ENCODE measurements at regions not wholly inside any gene's neighbourhood (a gene's known extent, or its start where the extent isn't known, plus 50 kb on each side); places are given as distances from the start of the nearest gene placed in this dataset.
"Not testable (repeated sequence)": the region's sequence is repeated elsewhere in the genome, so short reads cannot be mapped to it uniquely, and the experiment has no call there.

GRCh38 chr12:17572250-17572649 lies 517.7 kb downstream of the RERGL start:
- no peaks in the 10 kb centered on the region for H3K9me3 Mint-ChIP-seq (ENCODE audit: unreplicated experiment)
- no peak for TF ChIP-seq CTCF (IDR thresholded peaks at IDR 0.05; ENCODE audit: partially characterized antibody, unreplicated experiment)
- H3K4me1 Mint-ChIP-seq (ENCODE audit: low read depth, unreplicated experiment) = no peaks in the 10 kb centered on the region
- DNase-seq = no peak
- no peak overlapping the region for H3K4me3 Mint-ChIP-seq (ENCODE audit: unreplicated experiment)
- H3K27ac Mint-ChIP-seq (ENCODE audit: unreplicated experiment) = no peak overlapping the region
- H3K27me3 Mint-ChIP-seq (ENCODE audit: unreplicated experiment) = no peaks in the 10 kb centered on the region
- no peaks in the 10 kb centered on the region for H3K36me3 Mint-ChIP-seq (ENCODE audit: unreplicated experiment)

GRCh38 chr12:17571047-17571446 lies 518.9 kb downstream of the RERGL start:
- no peak overlapping the region for H3K4me3 Mint-ChIP-seq (ENCODE audit: unreplicated experiment)
- no peak for TF ChIP-seq CTCF (IDR thresholded peaks at IDR 0.05; ENCODE audit: partially characterized antibody, unreplicated experiment)
- no peak for DNase-seq
- H3K4me1 Mint-ChIP-seq (ENCODE audit: low read depth, unreplicated experiment) = no peaks in the 10 kb centered on the region
- H3K27ac Mint-ChIP-seq (ENCODE audit: unreplicated experiment) = no peak overlapping the region
- no peaks in the 10 kb centered on the region for H3K36me3 Mint-ChIP-seq (ENCODE audit: unreplicated experiment)
- H3K9me3 Mint-ChIP-seq (ENCODE audit: unreplicated experiment) = no peaks in the 10 kb centered on the region
- H3K27me3 Mint-ChIP-seq (ENCODE audit: unreplicated experiment) = no peaks in the 10 kb centered on the region

- H3K27ac Mint-ChIP-seq (ENCODE audit: unreplicated experiment); H3K9me3 Mint-ChIP-seq (ENCODE audit: unreplicated experiment); H3K4me1 Mint-ChIP-seq (ENCODE audit: low read depth, unreplicated experiment); DNase-seq; H3K27me3 Mint-ChIP-seq (ENCODE audit: unreplicated experiment); H3K36me3 Mint-ChIP-seq (ENCODE audit: unreplicated experiment); H3K4me3 Mint-ChIP-seq (ENCODE audit: unreplicated experiment): not testable (repeated sequence)
These were observed 525.4 kb downstream of the RERGL start for GRCh38 chr12:17564630-17565029.

GRCh38 chr12:17550011-17550410 lies 540.0 kb downstream of the RERGL start:
- no peak for DNase-seq
- Mint-ChIP-seq H3K27me3 (ENCODE audit: unreplicated experiment) (no peaks in the 10 kb centered on the region), H3K4me3 (ENCODE audit: unreplicated experiment) (no peak overlapping the region), H3K27ac (ENCODE audit: unreplicated experiment) (no peak overlapping the region), H3K4me1 (ENCODE audit: low read depth, unreplicated experiment) (no peaks in the 10 kb centered on the region), H3K9me3 (ENCODE audit: unreplicated experiment) (no peaks in the 10 kb centered on the region), H3K36me3 (ENCODE audit: unreplicated experiment) (peaks cover 6% of the 10 kb centered on the region)
- TF ChIP-seq CTCF (IDR thresholded peaks at IDR 0.05; ENCODE audit: partially characterized antibody, unreplicated experiment) = no peak

- Mint-ChIP-seq H3K4me1 (ENCODE audit: low read depth, unreplicated experiment) (no peaks in the 10 kb centered on the region), H3K9me3 (ENCODE audit: unreplicated experiment) (no peaks in the 10 kb centered on the region), H3K36me3 (ENCODE audit: unreplicated experiment) (no peaks in the 10 kb centered on the region), H3K27ac (ENCODE audit: unreplicated experiment) (no peak overlapping the region), H3K4me3 (ENCODE audit: unreplicated experiment) (no peak overlapping the region), H3K27me3 (ENCODE audit: unreplicated experiment) (no peaks in the 10 kb centered on the region)
- no peak for TF ChIP-seq CTCF (IDR thresholded peaks at IDR 0.05; ENCODE audit: partially characterized antibody, unreplicated experiment)
- no peak for DNase-seq
These were observed 549.1 kb downstream of the RERGL start for GRCh38 chr12:17540921-17541320.

GRCh38 chr12:17528394-17528793 lies 561.6 kb downstream of the RERGL start:
- H3K4me3 Mint-ChIP-seq (ENCODE audit: unreplicated experiment) = no peak overlapping the region
- no peaks in the 10 kb centered on the region for H3K9me3 Mint-ChIP-seq (ENCODE audit: unreplicated experiment)
- no peaks in the 10 kb centered on the region for H3K36me3 Mint-ChIP-seq (ENCODE audit: unreplicated experiment)
- TF ChIP-seq CTCF (IDR thresholded peaks at IDR 0.05; ENCODE audit: partially characterized antibody, unreplicated experiment) = no peak
- no peak overlapping the region for H3K27ac Mint-ChIP-seq (ENCODE audit: unreplicated experiment)
- H3K27me3 Mint-ChIP-seq (ENCODE audit: unreplicated experiment) = peaks cover 2% of the 10 kb centered on the region
- H3K4me1 Mint-ChIP-seq (ENCODE audit: low read depth, unreplicated experiment) = peaks cover 5% of the 10 kb centered on the region
- DNase-seq = no peak
